H9 (cell line): ENCODE measurements at regions not wholly inside any gene's neighbourhood (a gene's known extent, or its start where the extent isn't known, plus 50 kb on each side); places are given as distances from the start of the nearest gene placed in this dataset.

Experiments used
- DNase-seq: peaks from one replicate; pipeline ENCODE4 v3.0.0-alpha.2; 2017
- H2AFZ ChIP-seq: one replicate; pipeline ENCODE4 v1.6.1; 2013; ENCODE audit warnings: mild to moderate bottlenecking, low read length, control low read depth, moderate library complexity
- H2AK5ac ChIP-seq: 2 replicates; pipeline ENCODE4 v1.6.1; 2013; ENCODE audit warnings: low read length, control low read depth, mixed read lengths; ENCODE audit not compliant: insufficient read length
- H2BK120ac ChIP-seq: one replicate; pipeline ENCODE4 v1.6.1; 2013; ENCODE audit warnings: low read depth, mild to moderate bottlenecking, low read length, control low read depth, inconsistent platforms; ENCODE audit not compliant: poor library complexity, severe bottlenecking
- H2BK12ac ChIP-seq: 2 replicates; pipeline ENCODE4 v1.6.1; 2013; ENCODE audit warnings: low read length, control low read depth, mixed read lengths, low read depth; ENCODE audit not compliant: insufficient read length
- H2BK15ac ChIP-seq: 2 replicates; pipeline ENCODE4 v1.6.1; 2013; ENCODE audit warnings: low read depth, low read length, control low read depth
- H2BK20ac ChIP-seq: one replicate; pipeline ENCODE4 v1.6.1; 2013; ENCODE audit warnings: low read depth, mild to moderate bottlenecking, low read length, control low read depth, inconsistent platforms; ENCODE audit not compliant: poor library complexity, severe bottlenecking
- H2BK5ac ChIP-seq: 2 replicates; pipeline ENCODE4 v1.6.1; 2013; ENCODE audit warnings: low read length, control low read depth, mixed read lengths; ENCODE audit not compliant: insufficient read length
- H3K14ac ChIP-seq: 2 replicates; pipeline ENCODE4 v1.6.1; 2013; ENCODE audit warnings: low read length, control low read depth; ENCODE audit not compliant: insufficient read depth
- H3K18ac ChIP-seq: 2 replicates; pipeline ENCODE4 v1.6.1; 2013; ENCODE audit warnings: low read depth, mild to moderate bottlenecking, mixed read lengths, low read length, control low read depth; ENCODE audit not compliant: insufficient read length
- H3K23ac ChIP-seq: 2 replicates; pipeline ENCODE4 v1.6.1; 2013; ENCODE audit warnings: low read length, control low read depth, mixed read lengths, low read depth; ENCODE audit not compliant: insufficient read length
- H3K23me2 ChIP-seq: 2 replicates; pipeline ENCODE4 v1.6.1; 2013; ENCODE audit warnings: low read depth, mild to moderate bottlenecking, mixed read lengths, low read length, control low read depth; ENCODE audit not compliant: insufficient read length, poor library complexity, severe bottlenecking
- H3K27ac ChIP-seq: 2 replicates; pipeline ENCODE4 v1.5.1; 2013; ENCODE audit warnings: low read length, control low read depth, mixed read lengths, low read depth; ENCODE audit not compliant: insufficient read length
- H3K27me3 ChIP-seq: 2 replicates; pipeline ENCODE4 v1.6.1; 2013; ENCODE audit warnings: low read length, control low read depth, inconsistent platforms; ENCODE audit not compliant: insufficient read depth
- H3K4ac ChIP-seq: 2 replicates; pipeline ENCODE4 v1.6.1; 2013; ENCODE audit warnings: low read depth, mild to moderate bottlenecking, control low read depth, inconsistent platforms, low read length, moderate library complexity
- H3K4me1 ChIP-seq: 2 replicates; pipeline ENCODE4 v1.6.1; 2013; ENCODE audit warnings: low read length, control low read depth, inconsistent platforms; ENCODE audit not compliant: insufficient read depth
- H3K4me2 ChIP-seq: 2 replicates; pipeline ENCODE4 v1.6.1; 2013; ENCODE audit warnings: low read length, control low read depth, mixed read lengths; ENCODE audit not compliant: insufficient read length, insufficient read depth
- H3K56ac ChIP-seq: 2 replicates; pipeline ENCODE4 v1.6.1; 2013; ENCODE audit warnings: low read depth, mild to moderate bottlenecking, mixed read lengths, low read length, control low read depth; ENCODE audit not compliant: insufficient read length
- H3K79me1 ChIP-seq: 2 replicates; pipeline ENCODE4 v1.6.1; 2013; ENCODE audit warnings: low read depth, mild to moderate bottlenecking, moderate library complexity, low read length, control low read depth, inconsistent platforms; ENCODE audit not compliant: insufficient read depth, poor library complexity, severe bottlenecking
- H3K79me2 ChIP-seq: 2 replicates; pipeline ENCODE4 v1.6.1; 2013; ENCODE audit warnings: low read length, control low read depth, inconsistent platforms; ENCODE audit not compliant: insufficient read depth
- H3K9ac ChIP-seq: 2 replicates; pipeline ENCODE4 v1.6.1; 2013; ENCODE audit warnings: low read length, control low read depth, mixed read lengths; ENCODE audit not compliant: insufficient read length; ENCODE audit errors: extremely low read depth
- H3K9me3 ChIP-seq: one replicate; pipeline ENCODE4 v1.6.1; 2013; ENCODE audit warnings: low read depth, low read length, inconsistent platforms; ENCODE audit not compliant: control insufficient read depth
- H3T11ph ChIP-seq: one replicate; pipeline ENCODE4 v1.6.1; 2013; ENCODE audit warnings: mild to moderate bottlenecking, low read length, control low read depth, inconsistent platforms
- H4K20me1 ChIP-seq: one replicate; pipeline ENCODE4 v1.6.1; 2013; ENCODE audit not compliant: control insufficient read depth, insufficient read length, insufficient read depth
- H4K5ac ChIP-seq: 2 replicates; pipeline ENCODE4 v1.6.1; 2013; ENCODE audit warnings: low read depth, mild to moderate bottlenecking, mixed read lengths, low read length, control low read depth; ENCODE audit not compliant: insufficient read length
- H4K8ac ChIP-seq: replicated peaks from 2 replicates; pipeline ENCODE4 v1.6.1; 2013; ENCODE audit warnings: low read length, control low read depth, mixed read lengths, low read depth; ENCODE audit not compliant: insufficient read length
- H4K91ac ChIP-seq: 2 replicates; pipeline ENCODE4 v1.6.1; 2013; ENCODE audit warnings: low read depth, mild to moderate bottlenecking, moderate library complexity, mixed read lengths, low read length, control low read depth; ENCODE audit not compliant: insufficient read length
- H3K27ac Mint-ChIP-seq, 3 experiments: 2 replicates in 2 of 3; 3 replicates in 1 of 3; pipeline ENCODE4 v1.8.0; 2020 to 2021; ENCODE audit warnings: mixed read lengths in 3 of 3, mild to moderate bottlenecking in 1 of 3, moderate library complexity in 1 of 3
- H3K27me3 Mint-ChIP-seq: 2 replicates; pipeline ENCODE4 v1.8.0; 2021; ENCODE audit warnings: low read depth, mild to moderate bottlenecking, moderate library complexity, mixed read lengths
- H3K36me3 Mint-ChIP-seq, 3 experiments: 2 replicates in 2 of 3; 3 replicates in 1 of 3; pipeline ENCODE4 v1.8.0; 2020 to 2021; ENCODE audit warnings: low read depth in 3 of 3, mixed read lengths in 3 of 3; ENCODE audit not compliant: insufficient read depth in 1 of 3
- H3K4me1 Mint-ChIP-seq, 2 experiments: 2 replicates each; pipeline ENCODE4 v1.8.0; 2020; ENCODE audit warnings: mixed read lengths in 2 of 2
- H3K4me3 Mint-ChIP-seq, 2 experiments: 2 replicates in 1 of 2; 3 replicates in 1 of 2; pipeline ENCODE4 v1.8.0; 2020 to 2021; ENCODE audit warnings: mild to moderate bottlenecking in 2 of 2, mixed read lengths in 2 of 2, moderate library complexity in 1 of 2
- H3K9me3 Mint-ChIP-seq, 2 experiments: 2 replicates in 1 of 2; 3 replicates in 1 of 2; pipeline ENCODE4 v1.8.0; 2020; ENCODE audit warnings: mild to moderate bottlenecking in 2 of 2, mixed read lengths in 2 of 2, moderate library complexity in 1 of 2
- TF ChIP-seq, protein P1 (sequence below): fragments of 200-600 bp; sonication (generic); conservative IDR thresholded peaks from 3 replicates; pipeline ENCODE4 v1.8.0; 2021; ENCODE audit warnings: antibody characterized with exemption, mild to moderate bottlenecking

DNA sequence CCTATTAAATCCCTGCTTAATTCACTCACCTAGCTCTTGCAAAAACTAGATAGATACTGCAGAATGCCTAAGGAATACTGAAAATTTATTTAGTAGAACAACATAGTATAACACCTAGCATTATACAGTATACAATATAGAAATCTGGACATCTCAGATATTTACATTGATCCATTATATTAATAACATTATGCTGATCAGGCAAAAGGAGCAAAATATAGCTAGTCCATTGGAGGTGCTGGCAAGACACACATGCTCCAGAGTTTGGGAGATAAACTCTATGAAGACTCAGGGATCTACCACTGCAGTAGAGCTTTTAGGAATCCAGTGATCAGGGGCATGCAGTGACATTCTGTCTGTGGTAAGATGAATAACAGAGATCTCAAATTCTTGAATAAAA lies 357.6 kb downstream of the TBC1D4 start:
- Histone ChIP-seq H4K20me1 (no peaks in the 10 kb centered on the region), H3K9me3 (no peaks in the 10 kb centered on the region), H3K79me2 (no peaks in the 10 kb centered on the region), H3K4ac (no peak overlapping the region), H2BK15ac (no peak overlapping the region), H3K23me2 (no peaks in the 10 kb centered on the region), H3K4me2 (no peak overlapping the region), H3K14ac (no peak overlapping the region), H3K27ac (no peak overlapping the region), H2BK120ac (no peak overlapping the region), H3K18ac (no peak overlapping the region), H3K23ac (no peak overlapping the region), H2BK5ac (no peak overlapping the region), H2BK20ac (no peak overlapping the region), H4K91ac (no peak overlapping the region), H4K5ac (no peak overlapping the region), H2BK12ac (no peak overlapping the region), H2AK5ac (no peak overlapping the region), H2AFZ (no peak overlapping the region), H3K9ac (no peak overlapping the region), H3T11ph (no peak overlapping the region), H3K56ac (no peak overlapping the region), H3K27me3 (no peaks in the 10 kb centered on the region), H3K79me1 (no peaks in the 10 kb centered on the region), H4K8ac (no peak overlapping the region), H3K4me1 (no peaks in the 10 kb centered on the region)
- no peaks in the 10 kb centered on the region; a peak in 1 of 5 replicates for H3K9me3 Mint-ChIP-seq
- H3K27ac Mint-ChIP-seq: no peak overlapping the region
- H3K4me3 Mint-ChIP-seq: no peak overlapping the region
- no peaks in the 10 kb centered on the region for H3K4me1 Mint-ChIP-seq
- H3K27me3 Mint-ChIP-seq: no peaks in the 10 kb centered on the region
- no peaks in the 10 kb centered on the region; a peak in 1 of 7 replicates for H3K36me3 Mint-ChIP-seq
- DNase-seq: no peak
- TF ChIP-seq, protein P1, sequence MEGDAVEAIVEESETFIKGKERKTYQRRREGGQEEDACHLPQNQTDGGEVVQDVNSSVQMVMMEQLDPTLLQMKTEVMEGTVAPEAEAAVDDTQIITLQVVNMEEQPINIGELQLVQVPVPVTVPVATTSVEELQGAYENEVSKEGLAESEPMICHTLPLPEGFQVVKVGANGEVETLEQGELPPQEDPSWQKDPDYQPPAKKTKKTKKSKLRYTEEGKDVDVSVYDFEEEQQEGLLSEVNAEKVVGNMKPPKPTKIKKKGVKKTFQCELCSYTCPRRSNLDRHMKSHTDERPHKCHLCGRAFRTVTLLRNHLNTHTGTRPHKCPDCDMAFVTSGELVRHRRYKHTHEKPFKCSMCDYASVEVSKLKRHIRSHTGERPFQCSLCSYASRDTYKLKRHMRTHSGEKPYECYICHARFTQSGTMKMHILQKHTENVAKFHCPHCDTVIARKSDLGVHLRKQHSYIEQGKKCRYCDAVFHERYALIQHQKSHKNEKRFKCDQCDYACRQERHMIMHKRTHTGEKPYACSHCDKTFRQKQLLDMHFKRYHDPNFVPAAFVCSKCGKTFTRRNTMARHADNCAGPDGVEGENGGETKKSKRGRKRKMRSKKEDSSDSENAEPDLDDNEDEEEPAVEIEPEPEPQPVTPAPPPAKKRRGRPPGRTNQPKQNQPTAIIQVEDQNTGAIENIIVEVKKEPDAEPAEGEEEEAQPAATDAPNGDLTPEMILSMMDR: no peak
